Esophagus muscularis mucosa (tissue), 3 donors: ENCODE measurements at regions not wholly inside any gene's neighbourhood (a gene's known extent, or its start where the extent isn't known, plus 50 kb on each side); places are given as distances from the start of the nearest gene placed in this dataset.

ENCODE experiments used
- CTCF ChIP-seq, 3 experiments: fragments of 200-600 bp in 2 of 3; fragments of 450-650 bp in 1 of 3; sonication (generic) in 2 of 3; IDR thresholded peaks; one replicate each; pipeline ENCODE4 v1.5.1; 2017 to 2019; ENCODE audit warnings: antibody characterized with exemption in 3 of 3, mild to moderate bottlenecking in 2 of 3, moderate library complexity in 1 of 3
- POLR2A ChIP-seq: fragments of 450-650 bp; IDR thresholded peaks from one replicate; pipeline ENCODE4 v1.6.1; 2017; ENCODE audit warnings: antibody characterized with exemption, moderate library complexity, mild to moderate bottlenecking, low read depth
- POLR2AphosphoS5 ChIP-seq, 2 donors: sonication (generic); formaldehyde crosslinking; IDR thresholded peaks; one replicate each; pipeline ENCODE4 v1.6.1; 2017; ENCODE audit warnings: antibody characterized with exemption in 2 of 2

GRCh38 chr2:22185251-22185650 lies 1061.5 kb downstream of the TDRD15 start:
- TF ChIP-seq CTCF (IDR thresholded peaks at IDR 0.05) = no peak
- no peak for TF ChIP-seq POLR2A
- no peak for TF ChIP-seq POLR2AphosphoS5 (IDR thresholded peaks at IDR 0.05)
